HepG2 (cell line): ENCODE measurements at regions not wholly inside any gene's neighbourhood (a gene's known extent, or its start where the extent isn't known, plus 50 kb on each side); places are given as distances from the start of the nearest gene placed in this dataset.

ENCODE experiments used
- ATAC-seq: fragments of 200-7000 bp; cut with Tn5 transposase; 3 replicates; pipeline ENCODE4 v1.9.1; 2020; ENCODE audit warnings: mild to moderate bottlenecking, moderate library complexity
- BruUV-seq: library from RNA; stranded (reverse); fragments of 400-500 nt; replicated peaks from 2 replicates; lab custom pipeline; 2021; lab: Mats Ljungman, UMichigan
- CTCF ChIA-PET: fragments of 300-600 bp; formaldehyde crosslinking; extraction: SDS; loops from one replicate; lab custom pipeline; 2021; ENCODE audit warnings: low total read pairs, inconsistent platforms, low intra/inter-chr PET ratio; lab: Yijun Ruan, JAX
- POLR2A ChIA-PET: fragments of 350-600 bp; sonication (Branson Sonifier 250); formaldehyde crosslinking; loops from one replicate; lab custom pipeline; 2020; ENCODE audit warnings: antibody characterized with exemption, inconsistent platforms; lab: Yijun Ruan, JAX
- DNase-seq: peaks from one replicate; pipeline ENCODE4 v3.0.0-alpha.2; 2015; ENCODE audit warnings: low spot score
- FAIRE-seq: peaks from 3 replicates; lab custom pipeline; 2011; peaks lifted over from hg19 to GRCh38; lab: Jason Lieb, UNC
- H2AFZ ChIP-seq: one replicate; pipeline ENCODE4 v1.6.1; 2011; ENCODE audit warnings: low read length, inconsistent platforms
- H3K27ac ChIP-seq: fragments of 300-600 bp; 3 replicates; pipeline ENCODE4 v1.8.0; 2011; ENCODE audit warnings: mixed run types, mild to moderate bottlenecking, mixed read lengths, low read length, inconsistent platforms; ENCODE audit not compliant: insufficient read depth; ENCODE audit errors: extremely low read length
- H3K27me3 ChIP-seq, 2 experiments: fragments of 200-600 bp in 1 of 2; 2 replicates in 1 of 2; 3 replicates in 1 of 2; pipeline versions ENCODE4 v1.6.0 to v1.8.0; 2011; ENCODE audit warnings: low read length in 2 of 2, mild to moderate bottlenecking in 2 of 2, moderate library complexity in 2 of 2, inconsistent platforms in 1 of 2; ENCODE audit not compliant: insufficient read depth in 2 of 2, control insufficient read depth in 1 of 2
- H3K36me3 ChIP-seq, 2 experiments: fragments of 200-600 bp in 1 of 2; replicated peaks in 1 of 2; 2 replicates in 1 of 2; 3 replicates in 1 of 2; pipeline versions ENCODE4 v1.5.1 to v1.8.0; 2011; ENCODE audit warnings: low read length in 2 of 2, inconsistent platforms in 1 of 2; ENCODE audit not compliant: insufficient read depth in 2 of 2, control insufficient read depth in 1 of 2
- H3K4me1 ChIP-seq: 2 replicates; pipeline ENCODE4 v1.5.1; 2012; ENCODE audit warnings: low read length, inconsistent platforms; ENCODE audit not compliant: insufficient read depth
- H3K4me2 ChIP-seq: 2 replicates; pipeline ENCODE4 v1.6.0; 2011; ENCODE audit warnings: low read depth, low read length, inconsistent platforms
- H3K4me3 ChIP-seq, 3 experiments: fragments of 200-600 bp in 1 of 3; sonication (generic), shearing (Covaris generic) in 1 of 3; replicated peaks in 1 of 3; 2 replicates each; pipeline ENCODE4 v1.5.1; 2011 to 2016; ENCODE audit warnings: low read length in 3 of 3, inconsistent platforms in 2 of 3, low read depth in 2 of 3, mild to moderate bottlenecking in 2 of 3, control low read depth in 1 of 3, mixed read lengths in 1 of 3; ENCODE audit not compliant: insufficient read depth in 1 of 3
- H3K79me2 ChIP-seq: one replicate; pipeline ENCODE4 v1.6.1; 2011; ENCODE audit warnings: low read length, inconsistent platforms; ENCODE audit not compliant: insufficient read depth
- H3K9ac ChIP-seq: 2 replicates; pipeline ENCODE4 v1.6.0; 2011; ENCODE audit warnings: mild to moderate bottlenecking, low read depth, low read length, inconsistent platforms; ENCODE audit not compliant: insufficient read depth
- H3K9me3 ChIP-seq: 2 replicates; pipeline ENCODE4 v1.5.1; 2012; ENCODE audit warnings: mild to moderate bottlenecking, low read length
- H4K20me1 ChIP-seq: 2 replicates; pipeline ENCODE4 v1.6.0; 2011; ENCODE audit warnings: inconsistent platforms, mild to moderate bottlenecking, low read length, moderate library complexity; ENCODE audit not compliant: insufficient read depth
- DDIT3 ChIP-seq: sonication (generic); formaldehyde crosslinking; IDR thresholded peaks from 2 replicates; pipeline ENCODE4 v1.4.0; 2020; ENCODE audit warnings: mild to moderate bottlenecking, missing genetic modification reagents
- DR1 ChIP-seq: sonication (generic); formaldehyde crosslinking; IDR thresholded peaks from 2 replicates; pipeline ENCODE4 v1.8.0; 2021; ENCODE audit warnings: mild to moderate bottlenecking, missing genetic modification reagents, inconsistent platforms
- GTF2F1 ChIP-seq: fragments of 150-350 bp; IDR thresholded peaks from 2 replicates; pipeline ENCODE4 v1.6.1; 2014; ENCODE audit warnings: low read length
- HDAC2 ChIP-seq: sonication (generic); formaldehyde crosslinking; IDR thresholded peaks from 2 replicates; pipeline ENCODE4 v1.4.0; 2020; ENCODE audit warnings: missing genetic modification reagents
- HOXD1 ChIP-seq: sonication (generic); formaldehyde crosslinking; IDR thresholded peaks from 2 replicates; pipeline ENCODE4 v1.5.0; 2020; ENCODE audit warnings: missing genetic modification reagents
- RCOR2 ChIP-seq: IDR thresholded peaks from 2 replicates; pipeline ENCODE4 v1.6.1; 2016; ENCODE audit warnings: missing biosample characterization, missing genetic modification reagents
- ZMYM2 ChIP-seq: sonication (generic); formaldehyde crosslinking; IDR thresholded peaks from 2 replicates; pipeline ENCODE4 v1.8.0; 2022; ENCODE audit warnings: mild to moderate bottlenecking, missing genetic modification reagents
- ZNF18 ChIP-seq: sonication (generic); formaldehyde crosslinking; IDR thresholded peaks from 2 replicates; pipeline ENCODE4 v1.8.0; 2022; ENCODE audit warnings: mild to moderate bottlenecking, missing genetic modification reagents; ENCODE audit not compliant: insufficient replicate concordance
- WGBS: methylation state at CpG from one replicate; pipeline ENCODE4 v1.1.6; 2017; ENCODE audit warnings: low lambda C conversion rate; 5-methylcytosine and 5-hydroxymethylcytosine counted together
- in situ Hi-C: cut with HindIII; loops from 2 replicates; pipeline ENCODE4 v1.10.0; 2017; ENCODE audit warnings: low pct_unique_long_range_greater_than_20kb; ENCODE audit not compliant: extremely low pct_ligation_motif_present
- intact Hi-C: fragments of 100-400 bp; cut with micrococcal nuclease; formaldehyde crosslinking; loops from one replicate; pipeline ENCODE4 v1.10.0; 2022; ENCODE audit not compliant: unreplicated experiment
- TF ChIP-seq, protein P1 (sequence below): sonication (generic); formaldehyde crosslinking; IDR thresholded peaks from one replicate; pipeline ENCODE4 v1.5.1; 2020; ENCODE audit warnings: mild to moderate bottlenecking, missing genetic modification reagents; ENCODE audit errors: not compliant biosample characterization

GRCh38 chr13:50227361-50227760 lies 212.1 kb downstream of the KCNRG start:
- DNase-seq, result no peak
- no peak overlapping the region for H3K4me2 ChIP-seq
- 94% methylated on average over 5 of the region's 5 CpGs for WGBS
- H3K27me3 ChIP-seq, result no peaks in the 10 kb centered on the region
- no peak overlapping the region for H2AFZ ChIP-seq
- H3K4me1 ChIP-seq, result peaks cover 36% of the 10 kb centered on the region
- ChIA-PET CTCF (no interaction called here), POLR2A (no interaction called here)
- no peak overlapping the region for H3K9ac ChIP-seq
- intact Hi-C loops, result no loop called here
- no peak for TF ChIP-seq HDAC2
- no peak for TF ChIP-seq DDIT3 (CRISPR knock-in tag)
- TF ChIP-seq GTF2F1, result no peak
- TF ChIP-seq ZMYM2, result no peak
- TF ChIP-seq RCOR2 (CRISPR knock-in tag), result no peak
- no peak for TF ChIP-seq HOXD1 (CRISPR knock-in tag)
- no peak for FAIRE-seq
- no TSS peak for BruUV-seq
- H3K79me2 ChIP-seq, result peaks cover 28% of the 10 kb centered on the region
- ATAC-seq, result no peak
- H3K4me3 ChIP-seq, result no peak overlapping the region
- peaks cover 1% of the 10 kb centered on the region; the same call in 1 of the 2 replicates for H3K9me3 ChIP-seq
- no peak overlapping the region for H3K27ac ChIP-seq
- H4K20me1 ChIP-seq, result 0 out of 2 replicates have a peak, but pooled peaks cover 5% of the 10 kb centered on the region
- no peaks in the 10 kb centered on the region; a peak in 1 of 5 replicates for H3K36me3 ChIP-seq
- in situ Hi-C loops, result no loop called here

DNA sequence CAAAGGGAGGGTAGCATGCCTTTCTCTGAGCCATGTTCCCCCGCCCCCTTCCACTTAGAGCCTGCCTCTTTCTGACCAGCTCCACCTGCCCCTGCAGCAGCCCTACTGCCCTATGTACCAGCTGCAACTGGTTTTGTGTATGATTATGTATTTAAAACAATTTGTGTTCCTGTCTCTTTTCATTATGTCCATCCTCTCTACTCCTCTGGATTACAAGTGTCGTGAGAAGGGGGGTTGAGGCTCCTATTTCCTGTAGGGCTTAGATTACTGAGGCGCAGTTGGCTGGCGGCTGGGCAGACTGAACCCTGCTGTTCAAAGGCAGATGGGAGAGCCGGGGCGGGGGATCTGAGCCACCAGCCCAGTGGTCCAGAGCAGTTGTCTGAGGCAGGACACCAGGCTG lies 213.3 kb downstream of the KCNRG start:
- FAIRE-seq (no peak), DNase-seq (no peak), ATAC-seq (no peak)
- Histone ChIP-seq H3K9ac (no peak overlapping the region), H3K27me3 (no peaks in the 10 kb centered on the region), H3K36me3 (no peaks in the 10 kb centered on the region), H4K20me1 (0 out of 2 replicates have a peak, but pooled peaks cover 5% of the 10 kb centered on the region), H3K27ac (no peak overlapping the region), H3K4me3 (no peak overlapping the region), H3K4me2 (no peak overlapping the region), H3K79me2 (peaks cover 30% of the 10 kb centered on the region), H3K4me1 (peaks cover 36% of the 10 kb centered on the region), H3K9me3 (peaks cover 10% of the 10 kb centered on the region; the same call in 1 of the 2 replicates), H2AFZ (no peak overlapping the region)
- 99% methylated on average over 6 of the region's 6 CpGs for WGBS
- CTCF ChIA-PET, result no interaction called here
- TF ChIP-seq ZNF18 (CRISPR knock-in tag) (no peak), DR1 (no peak)
- TF ChIP-seq, protein P1, sequence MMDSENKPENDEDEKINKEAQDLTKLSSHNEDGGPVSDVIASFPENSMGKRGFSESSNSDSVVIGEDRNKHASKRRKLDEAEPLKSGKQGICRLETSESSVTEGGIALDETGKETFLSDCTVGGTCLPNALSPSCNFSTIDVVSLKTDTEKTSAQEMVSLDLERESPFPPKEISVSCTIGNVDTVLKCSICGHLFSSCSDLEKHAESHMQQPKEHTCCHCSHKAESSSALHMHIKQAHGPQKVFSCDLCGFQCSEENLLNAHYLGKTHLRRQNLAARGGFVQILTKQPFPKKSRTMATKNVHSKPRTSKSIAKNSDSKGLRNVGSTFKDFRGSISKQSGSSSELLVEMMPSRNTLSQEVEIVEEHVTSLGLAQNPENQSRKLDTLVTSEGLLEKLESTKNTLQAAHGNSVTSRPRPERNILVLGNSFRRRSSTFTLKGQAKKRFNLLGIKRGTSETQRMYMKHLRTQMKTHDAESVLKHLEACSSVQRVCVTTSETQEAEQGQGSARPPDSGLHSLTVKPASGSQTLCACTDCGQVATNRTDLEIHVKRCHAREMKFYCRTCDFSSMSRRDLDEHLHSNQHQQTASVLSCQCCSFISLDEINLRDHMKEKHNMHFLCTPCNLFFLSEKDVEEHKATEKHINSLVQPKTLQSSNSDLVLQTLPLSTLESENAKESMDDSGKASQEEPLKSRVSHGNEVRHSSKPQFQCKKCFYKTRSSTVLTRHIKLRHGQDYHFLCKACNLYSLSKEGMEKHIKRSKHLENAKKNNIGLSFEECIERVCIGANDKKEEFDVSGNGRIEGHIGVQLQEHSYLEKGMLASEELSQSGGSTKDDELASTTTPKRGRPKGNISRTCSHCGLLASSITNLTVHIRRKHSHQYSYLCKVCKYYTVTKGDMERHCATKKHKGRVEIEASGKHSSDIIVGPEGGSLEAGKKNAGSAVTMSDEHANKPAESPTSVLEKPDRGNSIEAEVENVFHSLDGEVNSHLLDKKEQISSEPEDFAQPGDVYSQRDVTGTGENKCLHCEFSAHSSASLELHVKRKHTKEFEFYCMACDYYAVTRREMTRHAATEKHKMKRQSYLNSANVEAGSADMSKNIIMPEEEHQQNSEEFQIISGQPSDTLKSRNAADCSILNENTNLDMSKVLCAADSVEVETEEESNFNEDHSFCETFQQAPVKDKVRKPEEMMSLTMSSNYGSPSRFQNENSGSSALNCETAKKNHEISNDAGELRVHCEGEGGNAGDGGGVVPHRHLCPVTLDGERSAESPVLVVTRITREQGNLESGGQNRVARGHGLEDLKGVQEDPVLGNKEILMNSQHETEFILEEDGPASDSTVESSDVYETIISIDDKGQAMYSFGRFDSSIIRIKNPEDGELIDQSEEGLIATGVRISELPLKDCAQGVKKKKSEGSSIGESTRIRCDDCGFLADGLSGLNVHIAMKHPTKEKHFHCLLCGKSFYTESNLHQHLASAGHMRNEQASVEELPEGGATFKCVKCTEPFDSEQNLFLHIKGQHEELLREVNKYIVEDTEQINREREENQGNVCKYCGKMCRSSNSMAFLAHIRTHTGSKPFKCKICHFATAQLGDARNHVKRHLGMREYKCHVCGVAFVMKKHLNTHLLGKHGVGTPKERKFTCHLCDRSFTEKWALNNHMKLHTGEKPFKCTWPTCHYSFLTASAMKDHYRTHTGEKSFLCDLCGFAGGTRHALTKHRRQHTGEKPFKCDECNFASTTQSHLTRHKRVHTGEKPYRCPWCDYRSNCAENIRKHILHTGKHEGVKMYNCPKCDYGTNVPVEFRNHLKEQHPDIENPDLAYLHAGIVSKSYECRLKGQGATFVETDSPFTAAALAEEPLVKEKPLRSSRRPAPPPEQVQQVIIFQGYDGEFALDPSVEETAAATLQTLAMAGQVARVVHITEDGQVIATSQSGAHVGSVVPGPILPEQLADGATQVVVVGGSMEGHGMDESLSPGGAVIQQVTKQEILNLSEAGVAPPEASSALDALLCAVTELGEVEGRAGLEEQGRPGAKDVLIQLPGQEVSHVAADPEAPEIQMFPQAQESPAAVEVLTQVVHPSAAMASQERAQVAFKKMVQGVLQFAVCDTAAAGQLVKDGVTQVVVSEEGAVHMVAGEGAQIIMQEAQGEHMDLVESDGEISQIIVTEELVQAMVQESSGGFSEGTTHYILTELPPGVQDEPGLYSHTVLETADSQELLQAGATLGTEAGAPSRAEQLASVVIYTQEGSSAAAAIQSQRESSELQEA (CRISPR knock-in tag), result no peak
- POLR2A ChIA-PET, result no interaction called here
- no TSS peak for BruUV-seq
- in situ Hi-C loops, result no loop called here
- intact Hi-C loops, result no loop called here
